ENCODE measurements at regions not wholly inside any gene's neighbourhood (a gene's known extent, or its start where the extent isn't known, plus 50 kb on each side); places are given as distances from the start of the nearest gene placed in this dataset.

DNA sequence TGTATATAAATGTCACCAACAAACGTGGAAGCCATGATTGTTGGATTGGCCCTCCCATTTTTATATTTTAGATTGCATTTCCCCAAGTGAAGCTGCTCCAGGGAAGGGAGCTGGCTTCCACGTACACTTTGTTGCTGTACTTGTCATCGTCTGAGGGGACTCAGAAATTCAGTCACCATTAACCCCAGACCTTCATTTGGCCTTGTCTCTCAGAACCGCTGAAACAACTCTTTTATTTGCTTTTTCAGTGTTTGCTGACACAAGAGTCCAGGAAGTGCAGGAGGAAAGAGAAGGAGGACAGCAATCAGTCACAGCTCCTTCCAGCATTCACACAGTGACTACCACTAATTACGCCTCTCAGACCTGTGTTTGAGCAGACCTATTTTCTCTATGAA, 276.5 kb downstream of the TBL1XR1 start:
- Histone ChIP-seq H3K4me1 (ENCODE audit: control insufficient read depth in 2 of 2, insufficient read depth in 2 of 2, low read length in 2 of 2) (no peaks in the 10 kb centered on the region), H3K9ac (ENCODE audit: low read depth in 1 of 2, low read length in 2 of 2) (no peak overlapping the region), H3K27me3 (ENCODE audit: control insufficient read depth in 2 of 2, insufficient read depth in 2 of 2, low read length in 2 of 2) (no peaks in the 10 kb centered on the region), H3K4me3 (ENCODE audit: low read length in 2 of 2) (no peak overlapping the region), H3K27ac (ENCODE audit: low read depth in 2 of 2, low read length in 2 of 2) (no peak overlapping the region), H3K36me3 (ENCODE audit: control insufficient read depth in 2 of 2, insufficient read depth in 2 of 2, low read length in 2 of 2) (no peaks in the 10 kb centered on the region), H3K9me3 (ENCODE audit: control insufficient read depth in 2 of 2, low read length in 2 of 2) (no peaks in the 10 kb centered on the region)

DNA sequence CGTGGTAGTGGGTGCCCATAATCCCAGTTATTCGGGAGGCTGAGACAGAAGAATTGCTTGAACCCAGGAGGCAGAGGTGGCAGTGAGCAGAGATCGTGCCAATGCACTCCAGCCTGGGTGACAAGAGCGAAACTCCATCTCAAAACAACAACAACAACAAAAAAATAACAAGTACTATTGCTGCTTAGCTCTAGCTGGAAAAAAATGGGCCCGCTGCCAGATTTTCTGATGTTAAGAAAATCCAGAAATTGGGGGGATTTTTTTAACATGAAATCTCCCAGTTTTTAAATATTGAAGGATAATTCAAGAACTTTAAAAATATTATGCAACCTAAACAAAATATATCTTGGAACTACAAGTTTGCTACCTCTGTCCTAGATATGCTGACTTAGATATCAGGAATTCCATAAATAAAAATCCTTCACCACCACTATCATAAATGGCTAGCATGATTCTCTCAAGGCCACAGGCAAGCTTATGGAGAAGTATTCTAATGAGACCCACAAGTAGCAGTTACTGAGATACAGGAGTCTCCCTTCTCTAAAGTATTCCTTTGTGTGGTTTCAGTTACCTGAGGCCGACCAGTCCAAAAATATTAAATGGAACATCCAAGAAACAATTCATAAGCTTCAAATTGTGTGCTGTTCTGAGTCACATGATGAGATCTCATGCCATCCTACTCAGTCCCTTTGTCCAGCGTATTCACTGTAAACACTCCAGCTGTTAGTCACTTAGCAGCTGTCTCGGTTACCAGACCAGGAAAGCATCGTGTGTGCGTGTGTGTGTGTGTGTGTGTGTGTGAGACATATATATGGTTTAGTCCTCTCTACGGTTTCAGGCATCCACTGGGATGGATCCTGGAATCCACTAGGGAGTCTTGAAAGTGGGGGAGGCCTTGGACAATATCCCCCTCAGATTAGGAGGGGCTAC, 277.2 kb downstream of the TBL1XR1 start:
- no peak overlapping the region for H3K9ac ChIP-seq (ENCODE audit: low read depth in 1 of 2, low read length in 2 of 2)
- no peaks in the 10 kb centered on the region for H3K4me1 ChIP-seq (ENCODE audit: control insufficient read depth in 2 of 2, insufficient read depth in 2 of 2, low read length in 2 of 2)
- H3K27me3 ChIP-seq (ENCODE audit: control insufficient read depth in 2 of 2, insufficient read depth in 2 of 2, low read length in 2 of 2): no peaks in the 10 kb centered on the region
- no peaks in the 10 kb centered on the region for H3K9me3 ChIP-seq (ENCODE audit: control insufficient read depth in 2 of 2, low read length in 2 of 2)
- H3K4me3 ChIP-seq (ENCODE audit: low read length in 2 of 2): no peak overlapping the region
- H3K36me3 ChIP-seq (ENCODE audit: control insufficient read depth in 2 of 2, insufficient read depth in 2 of 2, low read length in 2 of 2): no peaks in the 10 kb centered on the region
- no peak overlapping the region for H3K27ac ChIP-seq (ENCODE audit: low read depth in 2 of 2, low read length in 2 of 2)

DNA sequence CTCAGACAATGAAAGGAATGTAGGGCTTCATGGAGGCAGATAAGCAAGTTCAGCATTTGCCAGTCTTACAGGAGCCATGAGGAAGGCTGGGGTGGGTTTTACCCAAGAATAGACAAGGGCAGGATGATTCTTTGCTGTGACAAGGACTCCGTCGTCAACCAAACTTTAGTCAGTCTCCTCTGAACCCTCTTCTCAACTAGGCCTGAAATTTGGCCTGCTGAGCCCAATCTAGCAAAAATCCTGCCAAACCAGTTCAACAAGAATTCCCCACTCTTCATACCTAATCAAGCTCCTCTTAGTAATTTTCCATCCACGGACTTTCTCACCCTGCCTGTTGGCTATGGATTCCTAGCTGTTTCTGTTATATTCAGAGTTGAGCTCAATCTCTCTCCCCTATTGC, 280.5 kb downstream of the TBL1XR1 start:
- Histone ChIP-seq H3K27me3 (ENCODE audit: control insufficient read depth in 2 of 2, insufficient read depth in 2 of 2, low read length in 2 of 2) (no peaks in the 10 kb centered on the region), H3K4me3 (ENCODE audit: low read length in 2 of 2) (no peak overlapping the region), H3K9me3 (ENCODE audit: control insufficient read depth in 2 of 2, low read length in 2 of 2) (no peaks in the 10 kb centered on the region), H3K27ac (ENCODE audit: low read depth in 2 of 2, low read length in 2 of 2) (no peak overlapping the region), H3K9ac (ENCODE audit: low read depth in 1 of 2, low read length in 2 of 2) (no peak overlapping the region), H3K36me3 (ENCODE audit: control insufficient read depth in 2 of 2, insufficient read depth in 2 of 2, low read length in 2 of 2) (no peaks in the 10 kb centered on the region), H3K4me1 (ENCODE audit: control insufficient read depth in 2 of 2, insufficient read depth in 2 of 2, low read length in 2 of 2) (no peaks in the 10 kb centered on the region)

DNA sequence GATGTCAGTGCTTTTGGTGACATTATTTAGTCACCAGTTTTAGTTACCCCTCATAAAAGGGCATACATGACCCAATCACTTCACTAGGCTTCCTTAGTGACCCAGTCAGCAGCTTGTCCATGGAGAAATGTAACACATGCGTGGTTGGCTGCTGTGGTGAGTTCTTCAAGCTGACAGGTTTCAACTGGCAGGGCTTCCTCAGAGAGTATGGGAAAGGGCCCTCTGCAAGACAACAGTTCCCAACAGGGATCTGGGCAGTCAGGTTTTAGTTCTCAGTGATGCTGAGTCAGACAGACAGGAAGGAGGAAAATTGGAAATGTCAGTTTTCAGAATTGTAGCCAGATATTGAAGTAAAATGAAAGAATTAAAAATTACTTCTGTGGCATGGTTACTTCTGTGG, 282.5 kb downstream of the TBL1XR1 start:
- Histone ChIP-seq H3K4me3 (ENCODE audit: low read length in 2 of 2) (no peak overlapping the region), H3K36me3 (ENCODE audit: control insufficient read depth in 2 of 2, insufficient read depth in 2 of 2, low read length in 2 of 2) (no peaks in the 10 kb centered on the region), H3K9ac (ENCODE audit: low read depth in 1 of 2, low read length in 2 of 2) (no peak overlapping the region), H3K4me1 (ENCODE audit: control insufficient read depth in 2 of 2, insufficient read depth in 2 of 2, low read length in 2 of 2) (no peaks in the 10 kb centered on the region), H3K27ac (ENCODE audit: low read depth in 2 of 2, low read length in 2 of 2) (no peak overlapping the region), H3K27me3 (ENCODE audit: control insufficient read depth in 2 of 2, insufficient read depth in 2 of 2, low read length in 2 of 2) (no peaks in the 10 kb centered on the region), H3K9me3 (ENCODE audit: control insufficient read depth in 2 of 2, low read length in 2 of 2) (no peaks in the 10 kb centered on the region)

DNA sequence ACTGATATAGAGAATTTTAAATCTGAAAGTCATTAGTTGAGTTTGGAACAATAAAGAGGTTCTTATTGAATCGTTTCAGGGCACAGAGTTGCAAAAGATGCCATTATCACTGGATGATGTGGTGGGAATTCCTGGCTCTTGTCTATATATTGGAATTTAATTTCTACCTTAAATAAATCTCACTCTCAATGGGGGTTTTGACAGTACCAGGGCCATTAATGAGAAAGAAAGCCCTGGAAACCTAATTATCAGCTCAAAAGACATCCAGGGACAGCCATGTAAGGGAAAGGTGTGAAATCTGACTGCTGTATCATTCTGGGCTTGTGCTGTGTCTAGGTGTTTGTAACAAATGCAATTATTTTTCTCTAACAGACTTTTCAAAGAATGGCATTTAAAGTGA, 285.7 kb downstream of the TBL1XR1 start:
- H3K27me3 ChIP-seq (ENCODE audit: control insufficient read depth in 2 of 2, insufficient read depth in 2 of 2, low read length in 2 of 2): no peaks in the 10 kb centered on the region
- H3K27ac ChIP-seq (ENCODE audit: low read depth in 2 of 2, low read length in 2 of 2): no peak overlapping the region
- H3K36me3 ChIP-seq (ENCODE audit: control insufficient read depth in 2 of 2, insufficient read depth in 2 of 2, low read length in 2 of 2): no peaks in the 10 kb centered on the region
- H3K4me1 ChIP-seq (ENCODE audit: control insufficient read depth in 2 of 2, insufficient read depth in 2 of 2, low read length in 2 of 2): no peaks in the 10 kb centered on the region
- no peaks in the 10 kb centered on the region for H3K9me3 ChIP-seq (ENCODE audit: control insufficient read depth in 2 of 2, low read length in 2 of 2)
- H3K4me3 ChIP-seq (ENCODE audit: low read length in 2 of 2): no peak overlapping the region
- no peak overlapping the region for H3K9ac ChIP-seq (ENCODE audit: low read depth in 1 of 2, low read length in 2 of 2)

DNA sequence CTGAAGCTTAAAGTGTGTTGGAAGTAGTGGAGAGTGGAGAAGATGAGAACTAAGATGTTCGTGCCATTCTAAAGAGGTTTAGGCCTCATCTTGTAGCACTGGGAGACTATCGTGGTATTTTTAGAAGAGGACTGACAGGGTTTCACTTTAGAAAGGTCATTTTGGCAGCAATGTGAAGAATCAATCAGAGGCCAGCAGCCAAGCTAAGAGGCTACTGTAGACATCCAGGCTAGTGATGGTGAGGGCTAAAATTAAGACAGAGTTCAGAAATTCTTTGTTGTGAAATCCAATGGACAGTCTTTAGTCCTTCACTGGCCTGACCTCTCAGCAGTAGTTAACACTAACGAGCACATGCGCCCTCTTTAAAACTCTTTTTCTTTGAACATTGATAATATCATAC, 288.2 kb downstream of the TBL1XR1 start:
- H3K27me3 ChIP-seq (ENCODE audit: control insufficient read depth in 2 of 2, insufficient read depth in 2 of 2, low read length in 2 of 2): no peaks in the 10 kb centered on the region
- H3K9me3 ChIP-seq (ENCODE audit: control insufficient read depth in 2 of 2, low read length in 2 of 2): no peaks in the 10 kb centered on the region
- no peak overlapping the region for H3K4me3 ChIP-seq (ENCODE audit: low read length in 2 of 2)
- H3K9ac ChIP-seq (ENCODE audit: low read depth in 1 of 2, low read length in 2 of 2): no peak overlapping the region
- H3K36me3 ChIP-seq (ENCODE audit: control insufficient read depth in 2 of 2, insufficient read depth in 2 of 2, low read length in 2 of 2): no peaks in the 10 kb centered on the region
- H3K4me1 ChIP-seq (ENCODE audit: control insufficient read depth in 2 of 2, insufficient read depth in 2 of 2, low read length in 2 of 2): no peaks in the 10 kb centered on the region
- H3K27ac ChIP-seq (ENCODE audit: low read depth in 2 of 2, low read length in 2 of 2): no peak overlapping the region

DNA sequence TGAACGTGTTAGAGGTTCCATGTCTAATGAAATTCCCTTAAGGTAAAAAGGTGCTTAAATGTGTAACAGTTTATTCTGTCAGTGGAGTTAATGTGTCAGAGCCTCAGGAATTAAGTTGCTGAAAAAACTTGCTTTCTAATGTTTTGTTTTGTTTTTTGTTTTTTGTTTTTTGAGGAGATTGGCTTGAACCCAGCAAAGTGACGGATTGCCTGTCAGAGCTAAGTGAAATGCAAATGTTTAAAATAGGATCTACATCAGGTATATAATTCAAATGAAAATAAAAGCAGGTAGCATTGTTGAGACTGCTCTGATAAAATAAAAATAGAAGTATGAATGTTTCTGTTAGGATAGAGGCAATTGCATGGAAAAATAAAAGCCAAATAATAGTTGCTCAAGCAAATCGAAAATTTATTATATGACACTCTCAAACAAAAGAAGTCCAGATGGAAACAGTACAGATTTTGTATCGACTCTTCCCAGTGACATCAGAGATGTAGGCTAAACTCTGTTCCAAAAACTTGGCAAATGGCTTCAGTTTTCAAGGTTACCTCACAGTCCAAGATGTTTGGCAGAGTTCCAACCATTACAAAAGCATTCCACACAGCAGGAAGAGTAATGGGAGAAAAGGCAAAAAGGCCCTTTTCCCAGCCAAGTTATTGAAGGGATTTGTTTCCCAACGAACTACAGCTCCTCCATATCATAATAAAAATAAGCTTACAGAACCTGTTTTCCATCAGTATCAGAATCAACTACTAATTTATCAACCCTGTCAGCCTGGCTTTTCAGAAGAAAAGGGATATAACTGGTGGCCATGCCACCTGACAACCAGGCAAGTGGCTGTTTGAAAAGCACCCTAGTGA, 291.0 kb downstream of the TBL1XR1 start:
- H3K36me3 ChIP-seq (ENCODE audit: control insufficient read depth in 2 of 2, insufficient read depth in 2 of 2, low read length in 2 of 2): no peaks in the 10 kb centered on the region
- H3K9ac ChIP-seq (ENCODE audit: low read depth in 1 of 2, low read length in 2 of 2): no peak overlapping the region
- H3K4me1 ChIP-seq (ENCODE audit: control insufficient read depth in 2 of 2, insufficient read depth in 2 of 2, low read length in 2 of 2): no peaks in the 10 kb centered on the region
- H3K4me3 ChIP-seq (ENCODE audit: low read length in 2 of 2): no peak overlapping the region
- H3K27me3 ChIP-seq (ENCODE audit: control insufficient read depth in 2 of 2, insufficient read depth in 2 of 2, low read length in 2 of 2): no peaks in the 10 kb centered on the region
- no peaks in the 10 kb centered on the region for H3K9me3 ChIP-seq (ENCODE audit: control insufficient read depth in 2 of 2, low read length in 2 of 2)
- no peak overlapping the region for H3K27ac ChIP-seq (ENCODE audit: low read depth in 2 of 2, low read length in 2 of 2)

DNA sequence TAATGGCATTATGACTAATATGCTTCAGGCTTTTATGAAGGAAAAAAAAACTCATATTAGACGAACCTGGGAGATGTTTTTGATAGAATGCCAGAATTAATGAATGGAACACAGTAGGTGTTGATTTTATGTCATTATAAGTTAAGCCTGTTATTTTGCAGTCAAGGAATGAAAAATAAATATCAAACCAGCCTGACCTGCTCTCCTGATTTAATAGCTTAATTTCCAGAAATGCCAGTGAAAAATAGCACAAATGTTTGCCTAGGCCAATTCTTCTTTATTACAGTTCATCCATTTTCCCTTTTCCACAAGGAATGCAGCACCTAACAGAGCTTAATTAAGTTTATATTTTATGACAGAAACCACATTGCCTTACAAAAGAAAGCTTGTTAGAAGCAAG, 292.0 kb downstream of the TBL1XR1 start:
- no peaks in the 10 kb centered on the region for H3K4me1 ChIP-seq (ENCODE audit: control insufficient read depth in 2 of 2, insufficient read depth in 2 of 2, low read length in 2 of 2)
- no peak overlapping the region for H3K4me3 ChIP-seq (ENCODE audit: low read length in 2 of 2)
- no peak overlapping the region for H3K27ac ChIP-seq (ENCODE audit: low read depth in 2 of 2, low read length in 2 of 2)
- no peaks in the 10 kb centered on the region for H3K36me3 ChIP-seq (ENCODE audit: control insufficient read depth in 2 of 2, insufficient read depth in 2 of 2, low read length in 2 of 2)
- no peak overlapping the region for H3K9ac ChIP-seq (ENCODE audit: low read depth in 1 of 2, low read length in 2 of 2)
- no peaks in the 10 kb centered on the region for H3K27me3 ChIP-seq (ENCODE audit: control insufficient read depth in 2 of 2, insufficient read depth in 2 of 2, low read length in 2 of 2)
- H3K9me3 ChIP-seq (ENCODE audit: control insufficient read depth in 2 of 2, low read length in 2 of 2): no peaks in the 10 kb centered on the region

DNA sequence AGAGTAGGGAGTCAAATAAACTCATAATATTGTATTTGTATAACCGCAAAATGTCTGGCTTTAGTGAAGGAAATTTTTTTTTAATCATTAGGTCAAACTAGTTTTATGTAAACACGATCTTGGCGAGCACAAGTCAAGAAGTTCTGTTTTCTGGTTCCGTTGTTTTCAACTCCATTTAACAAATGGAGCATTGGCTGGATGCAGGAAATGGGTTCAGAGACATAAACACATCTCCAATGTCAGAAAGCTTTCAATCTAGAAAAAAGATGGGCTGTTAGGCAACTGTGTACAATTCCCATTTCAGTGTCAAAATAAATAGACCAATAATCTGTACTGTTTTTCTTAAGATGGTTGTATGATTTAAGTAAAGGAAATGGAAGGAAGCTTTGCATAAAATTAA, 292.8 kb downstream of the TBL1XR1 start:
- Histone ChIP-seq H3K27me3 (ENCODE audit: control insufficient read depth in 2 of 2, insufficient read depth in 2 of 2, low read length in 2 of 2) (no peaks in the 10 kb centered on the region), H3K9me3 (ENCODE audit: control insufficient read depth in 2 of 2, low read length in 2 of 2) (no peaks in the 10 kb centered on the region), H3K9ac (ENCODE audit: low read depth in 1 of 2, low read length in 2 of 2) (no peak overlapping the region), H3K4me1 (ENCODE audit: control insufficient read depth in 2 of 2, insufficient read depth in 2 of 2, low read length in 2 of 2) (no peaks in the 10 kb centered on the region), H3K36me3 (ENCODE audit: control insufficient read depth in 2 of 2, insufficient read depth in 2 of 2, low read length in 2 of 2) (no peaks in the 10 kb centered on the region), H3K4me3 (ENCODE audit: low read length in 2 of 2) (no peak overlapping the region), H3K27ac (ENCODE audit: low read depth in 2 of 2, low read length in 2 of 2) (no peak overlapping the region)

DNA sequence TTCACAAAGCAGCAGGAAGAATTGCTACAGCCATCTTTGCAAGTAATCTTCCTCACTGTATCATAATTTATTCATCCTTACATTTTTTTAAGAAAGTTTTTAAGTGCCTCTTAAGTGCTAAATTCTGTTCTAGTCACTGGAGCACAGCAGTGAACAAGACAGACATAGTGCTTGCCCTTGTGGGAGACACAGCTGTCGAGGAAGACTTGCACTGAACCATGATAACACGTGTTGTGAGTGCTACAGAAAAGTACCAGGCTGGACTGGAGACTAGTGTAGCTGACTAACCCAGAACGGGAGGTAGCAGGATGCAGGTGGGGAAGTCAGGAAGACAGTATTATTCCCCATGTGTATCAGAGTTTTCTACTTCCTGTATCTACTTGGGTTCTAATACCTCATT, 300.6 kb downstream of the TBL1XR1 start:
- Histone ChIP-seq H3K4me3 (ENCODE audit: low read length in 2 of 2) (no peak overlapping the region), H3K36me3 (ENCODE audit: control insufficient read depth in 2 of 2, insufficient read depth in 2 of 2, low read length in 2 of 2) (no peaks in the 10 kb centered on the region), H3K9ac (ENCODE audit: low read depth in 1 of 2, low read length in 2 of 2) (no peak overlapping the region), H3K27ac (ENCODE audit: low read depth in 2 of 2, low read length in 2 of 2) (no peak overlapping the region), H3K27me3 (ENCODE audit: control insufficient read depth in 2 of 2, insufficient read depth in 2 of 2, low read length in 2 of 2) (no peaks in the 10 kb centered on the region), H3K4me1 (ENCODE audit: control insufficient read depth in 2 of 2, insufficient read depth in 2 of 2, low read length in 2 of 2) (no peaks in the 10 kb centered on the region), H3K9me3 (ENCODE audit: control insufficient read depth in 2 of 2, low read length in 2 of 2) (no peaks in the 10 kb centered on the region)

Data from mucosa of rectum (tissue), 2 donors.